WTC11 (cell line): ENCODE measurements at regions not wholly inside any gene's neighbourhood (a gene's known extent, or its start where the extent isn't known, plus 50 kb on each side); places are given as distances from the start of the nearest gene placed in this dataset.

ENCODE experiments used
- ATAC-seq: fragments of 200-7000 bp; cut with Tn5 transposase; 2 replicates; pipeline ENCODE4 v1.10.0; 2021; ENCODE audit warnings: mild to moderate bottlenecking, moderate library complexity
- CTCF ChIA-PET: fragments of 300-600 bp; sonication (Branson Sonifier 250); formaldehyde crosslinking; loops from one replicate; lab custom pipeline; 2021; ENCODE audit warnings: antibody characterized with exemption; lab: Charles Lee
- POLR2A ChIA-PET: fragments of 350-600 bp; sonication (Branson Sonifier 250); formaldehyde crosslinking; loops from one replicate; lab custom pipeline; 2021; ENCODE audit warnings: antibody characterized with exemption; lab: Charles Lee
- DNase-seq: peaks from one replicate; pipeline ENCODE4 v3.0.0; 2021; ENCODE audit warnings: low spot score
- H3K27ac Mint-ChIP-seq: 2 replicates; pipeline ENCODE4 v1.8.0; 2021; ENCODE audit warnings: mixed read lengths
- H3K27me3 Mint-ChIP-seq: 2 replicates; pipeline ENCODE4 v1.8.0; 2021; ENCODE audit warnings: low read depth, mild to moderate bottlenecking, moderate library complexity, mixed read lengths
- H3K36me3 Mint-ChIP-seq: 2 replicates; pipeline ENCODE4 v1.8.0; 2021; ENCODE audit warnings: mixed read lengths
- H3K4me1 Mint-ChIP-seq: 2 replicates; pipeline ENCODE4 v1.8.0; 2022; ENCODE audit warnings: mixed read lengths
- H3K4me3 Mint-ChIP-seq: 2 replicates; pipeline ENCODE4 v1.8.0; 2021; ENCODE audit warnings: mild to moderate bottlenecking, moderate library complexity, mixed read lengths
- H3K9me3 Mint-ChIP-seq: 2 replicates; pipeline ENCODE4 v1.8.0; 2021; ENCODE audit warnings: mixed read lengths
- ESRRA ChIP-seq: sonication (generic); formaldehyde crosslinking; IDR thresholded peaks from 2 replicates; pipeline ENCODE4 v1.8.1; 2022; ENCODE audit warnings: mild to moderate bottlenecking, missing genetic modification reagents, borderline replicate concordance
- ETV6 ChIP-seq: sonication (generic); formaldehyde crosslinking; IDR thresholded peaks from 2 replicates; pipeline ENCODE4 v1.8.1; 2022; ENCODE audit warnings: mild to moderate bottlenecking, missing genetic modification reagents
- FOXJ3 ChIP-seq: sonication (generic); formaldehyde crosslinking; IDR thresholded peaks from 2 replicates; pipeline ENCODE4 v1.9.0; 2021; ENCODE audit warnings: missing genetic modification reagents, mild to moderate bottlenecking, borderline replicate concordance
- GRHL2 ChIP-seq: fragments of 250-450 bp; sonication (Bioruptor Pico); IDR thresholded peaks from 2 replicates; pipeline ENCODE4 v1.8.0; 2022; ENCODE audit warnings: mild to moderate bottlenecking, moderate library complexity; ENCODE audit not compliant: insufficient replicate concordance, severe bottlenecking
- GTF2I ChIP-seq: fragments of 250-450 bp; sonication (Bioruptor Pico); conservative IDR thresholded peaks from 2 replicates; pipeline ENCODE4 v1.4.0; 2021; ENCODE audit warnings: mild to moderate bottlenecking
- IRF2 ChIP-seq: sonication (generic); formaldehyde crosslinking; IDR thresholded peaks from 2 replicates; pipeline ENCODE4 v1.8.0; 2022; ENCODE audit warnings: low read depth, missing genetic modification reagents, borderline replicate concordance
- KAT7 ChIP-seq: sonication (generic); formaldehyde crosslinking; IDR thresholded peaks from 2 replicates; pipeline ENCODE4 v1.8.1; 2023; ENCODE audit warnings: missing genetic modification reagents, mild to moderate bottlenecking, borderline replicate concordance
- MXD4 ChIP-seq: fragments of 250-450 bp; sonication (Bioruptor Pico); IDR thresholded peaks from 2 replicates; pipeline ENCODE4 v1.8.0; 2021; ENCODE audit warnings: mild to moderate bottlenecking, moderate library complexity, borderline replicate concordance
- NFATC4 ChIP-seq: fragments of 250-450 bp; sonication (Bioruptor Pico); IDR thresholded peaks from 2 replicates; pipeline ENCODE4 v1.9.0; 2021; ENCODE audit warnings: mild to moderate bottlenecking
- NFE2L1 ChIP-seq: sonication (generic); formaldehyde crosslinking; IDR thresholded peaks from 2 replicates; pipeline ENCODE4 v1.8.1; 2023; ENCODE audit warnings: missing genetic modification reagents
- NR3C1 ChIP-seq: sonication (generic); formaldehyde crosslinking; conservative IDR thresholded peaks from 2 replicates; pipeline ENCODE4 v1.8.1; 2023; ENCODE audit warnings: low read depth, mild to moderate bottlenecking, missing genetic modification reagents
- SMAD3 ChIP-seq: sonication (generic); formaldehyde crosslinking; IDR thresholded peaks from 2 replicates; pipeline ENCODE4 v1.8.0; 2022; ENCODE audit warnings: missing genetic modification reagents, mild to moderate bottlenecking, borderline replicate concordance
- SOX15 ChIP-seq: fragments of 250-450 bp; sonication (Bioruptor Pico); IDR thresholded peaks from 2 replicates; pipeline ENCODE4 v1.9.0; 2021; ENCODE audit warnings: mild to moderate bottlenecking
- SP1 ChIP-seq: sonication (generic); formaldehyde crosslinking; conservative IDR thresholded peaks from 2 replicates; pipeline ENCODE4 v1.8.1; 2022; ENCODE audit warnings: missing genetic modification reagents
- TF ChIP-seq, protein P1 (sequence below): fragments of 200-600 bp; IDR thresholded peaks from 2 replicates; pipeline ENCODE4 v1.8.0; 2022; ENCODE audit warnings: antibody characterized with exemption
- TF ChIP-seq, protein P2 (sequence below): sonication (generic); formaldehyde crosslinking; IDR thresholded peaks from 2 replicates; pipeline ENCODE4 v1.8.0; 2022; ENCODE audit warnings: mild to moderate bottlenecking, missing genetic modification reagents
- TF ChIP-seq, protein P3 (sequence below): sonication (generic); formaldehyde crosslinking; IDR thresholded peaks from 2 replicates; pipeline ENCODE4 v1.8.1; 2023; ENCODE audit warnings: mild to moderate bottlenecking, moderate library complexity, missing genetic modification reagents
- TF ChIP-seq, protein P4 (sequence below): fragments of 250-450 bp; sonication (Bioruptor Pico); IDR thresholded peaks from 2 replicates; pipeline ENCODE4 v1.9.0; 2021; ENCODE audit warnings: mild to moderate bottlenecking
- TF ChIP-seq, protein P5 (sequence below): sonication (generic); formaldehyde crosslinking; IDR thresholded peaks from 2 replicates; pipeline ENCODE4 v1.8.0; 2022; ENCODE audit warnings: mild to moderate bottlenecking, missing genetic modification reagents

DNA sequence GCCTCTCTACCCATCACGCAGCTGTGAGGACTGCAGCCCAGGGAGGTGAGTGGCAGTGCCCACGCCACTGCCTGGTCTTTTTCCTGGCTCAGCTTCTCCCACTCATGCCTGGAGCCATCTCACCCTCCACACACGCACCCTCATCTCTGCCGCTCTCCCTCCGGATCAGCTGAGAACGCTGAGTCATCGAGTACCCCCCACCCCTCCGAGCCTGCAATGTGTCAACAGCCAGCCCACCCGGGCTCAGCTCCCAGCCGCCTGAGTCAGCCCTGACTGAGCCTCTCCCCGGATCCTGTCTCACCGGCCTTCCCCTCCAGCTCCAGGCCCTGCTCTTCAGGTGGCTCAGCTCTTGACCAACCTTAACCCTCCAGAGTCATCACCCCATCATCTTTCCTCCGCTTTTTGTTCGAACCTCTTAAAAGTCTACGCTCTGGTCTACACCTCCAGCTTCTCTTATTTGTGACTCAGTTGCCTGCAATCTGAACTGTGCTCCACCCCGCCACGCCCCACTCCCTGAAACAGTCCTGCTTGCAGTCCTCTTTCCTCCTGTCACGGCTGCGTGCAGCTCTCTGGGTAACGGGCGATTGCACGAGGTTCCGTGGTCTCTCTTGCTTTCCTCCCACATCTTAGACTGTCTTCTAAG, 94.4 kb upstream of the ASAP2 start:
- CTCF ChIA-PET: interaction anchor here (1.0 to 4.7 kb wide), 6 partner anchors 12 to 231 kb away, joined by 3 to 50 read pairs (median 28); no protein-coding TSS in a partner anchor
- H3K27ac Mint-ChIP-seq: no peak overlapping the region
- no peak for ATAC-seq

DNA sequence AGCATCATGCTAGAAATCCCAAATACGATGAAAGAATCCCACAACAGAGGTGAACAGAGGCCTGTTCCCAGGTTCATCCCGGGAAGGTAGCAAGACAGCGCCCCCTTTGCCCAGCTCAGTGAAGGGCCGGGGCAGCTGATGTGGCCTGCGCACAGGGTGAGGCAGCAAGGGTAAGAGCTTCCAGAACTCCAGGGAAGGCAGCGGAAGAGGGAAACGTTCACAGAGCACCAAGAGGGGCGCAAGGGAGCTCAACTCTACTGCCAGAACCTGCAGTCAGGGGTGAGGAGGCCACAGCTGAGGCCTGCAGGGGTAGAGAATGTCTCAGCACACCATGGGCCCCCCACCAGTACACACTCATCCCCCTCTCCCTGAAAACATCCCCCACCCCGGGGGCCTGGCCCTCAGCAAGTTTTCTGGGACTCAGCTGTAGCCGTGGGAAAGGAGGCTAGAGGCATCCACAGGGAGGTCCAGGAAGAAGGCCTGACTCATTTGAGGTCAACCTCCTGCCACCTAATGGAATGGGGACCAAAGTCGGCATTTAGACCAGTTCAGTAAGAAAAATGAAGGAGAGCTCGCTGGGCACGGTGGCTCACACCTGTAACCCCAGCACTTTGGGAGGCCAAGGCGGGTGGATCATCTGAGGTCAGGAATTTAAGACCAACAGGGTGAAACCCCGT, 95.6 kb upstream of the ASAP2 start:
- ATAC-seq (peak; percentile 96), DNase-seq (peak; percentile 89)
- Mint-ChIP-seq H3K4me3 (no peak overlapping the region), H3K27me3 (no peaks in the 10 kb centered on the region), H3K27ac (peak overlapping the region; percentile 64; the same call in 1 of the 2 replicates), H3K4me1 (peaks cover 30% of the 10 kb centered on the region), H3K36me3 (no peaks in the 10 kb centered on the region), H3K9me3 (no peaks in the 10 kb centered on the region)
- ChIA-PET POLR2A (no interaction called here), CTCF (interaction anchor here (0.6 to 4.7 kb wide), 50 partner anchors 8 to 363 kb away, joined by 3 to 50 read pairs (median 4); partner anchors contain the start of genes IAH1 and MBOAT2)
- TF ChIP-seq ESRRA (CRISPR knock-in tag) (no peak), SP1 (CRISPR knock-in tag) (0 out of 2 replicates have a peak, but pooled peaks have one; percentile 15)
- TF ChIP-seq, protein P1, sequence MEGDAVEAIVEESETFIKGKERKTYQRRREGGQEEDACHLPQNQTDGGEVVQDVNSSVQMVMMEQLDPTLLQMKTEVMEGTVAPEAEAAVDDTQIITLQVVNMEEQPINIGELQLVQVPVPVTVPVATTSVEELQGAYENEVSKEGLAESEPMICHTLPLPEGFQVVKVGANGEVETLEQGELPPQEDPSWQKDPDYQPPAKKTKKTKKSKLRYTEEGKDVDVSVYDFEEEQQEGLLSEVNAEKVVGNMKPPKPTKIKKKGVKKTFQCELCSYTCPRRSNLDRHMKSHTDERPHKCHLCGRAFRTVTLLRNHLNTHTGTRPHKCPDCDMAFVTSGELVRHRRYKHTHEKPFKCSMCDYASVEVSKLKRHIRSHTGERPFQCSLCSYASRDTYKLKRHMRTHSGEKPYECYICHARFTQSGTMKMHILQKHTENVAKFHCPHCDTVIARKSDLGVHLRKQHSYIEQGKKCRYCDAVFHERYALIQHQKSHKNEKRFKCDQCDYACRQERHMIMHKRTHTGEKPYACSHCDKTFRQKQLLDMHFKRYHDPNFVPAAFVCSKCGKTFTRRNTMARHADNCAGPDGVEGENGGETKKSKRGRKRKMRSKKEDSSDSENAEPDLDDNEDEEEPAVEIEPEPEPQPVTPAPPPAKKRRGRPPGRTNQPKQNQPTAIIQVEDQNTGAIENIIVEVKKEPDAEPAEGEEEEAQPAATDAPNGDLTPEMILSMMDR: peak; percentile 63
- TF ChIP-seq, protein P2, sequence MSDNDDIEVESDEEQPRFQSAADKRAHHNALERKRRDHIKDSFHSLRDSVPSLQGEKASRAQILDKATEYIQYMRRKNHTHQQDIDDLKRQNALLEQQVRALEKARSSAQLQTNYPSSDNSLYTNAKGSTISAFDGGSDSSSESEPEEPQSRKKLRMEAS: peak; percentile 44; the same call in 1 of the 2 replicates
- TF ChIP-seq, protein P3, sequence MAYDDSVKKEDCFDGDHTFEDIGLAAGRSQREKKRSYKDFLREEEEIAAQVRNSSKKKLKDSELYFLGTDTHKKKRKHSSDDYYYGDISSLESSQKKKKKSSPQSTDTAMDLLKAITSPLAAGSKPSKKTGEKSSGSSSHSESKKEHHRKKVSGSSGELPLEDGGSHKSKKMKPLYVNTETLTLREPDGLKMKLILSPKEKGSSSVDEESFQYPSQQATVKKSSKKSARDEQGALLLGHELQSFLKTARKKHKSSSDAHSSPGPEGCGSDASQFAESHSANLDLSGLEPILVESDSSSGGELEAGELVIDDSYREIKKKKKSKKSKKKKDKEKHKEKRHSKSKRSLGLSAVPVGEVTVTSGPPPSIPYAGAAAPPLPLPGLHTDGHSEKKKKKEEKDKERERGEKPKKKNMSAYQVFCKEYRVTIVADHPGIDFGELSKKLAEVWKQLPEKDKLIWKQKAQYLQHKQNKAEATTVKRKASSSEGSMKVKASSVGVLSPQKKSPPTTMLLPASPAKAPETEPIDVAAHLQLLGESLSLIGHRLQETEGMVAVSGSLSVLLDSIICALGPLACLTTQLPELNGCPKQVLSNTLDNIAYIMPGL: 0 out of 2 replicates have a peak, but pooled peaks have one; percentile 38

More for the DNA sequence above, 94.4 kb upstream of the ASAP2 start:
- no peak for DNase-seq
- Mint-ChIP-seq H3K36me3 (no peaks in the 10 kb centered on the region), H3K27me3 (no peaks in the 10 kb centered on the region), H3K9me3 (no peaks in the 10 kb centered on the region), H3K4me3 (no peak overlapping the region), H3K4me1 (peaks cover 19% of the 10 kb centered on the region)
- POLR2A ChIA-PET: no interaction called here
- TF ChIP-seq NFE2L1: peak; percentile 79
- no peak for TF ChIP-seq GTF2I (CRISPR knock-in tag)
- TF ChIP-seq FOXJ3: no peak

DNA sequence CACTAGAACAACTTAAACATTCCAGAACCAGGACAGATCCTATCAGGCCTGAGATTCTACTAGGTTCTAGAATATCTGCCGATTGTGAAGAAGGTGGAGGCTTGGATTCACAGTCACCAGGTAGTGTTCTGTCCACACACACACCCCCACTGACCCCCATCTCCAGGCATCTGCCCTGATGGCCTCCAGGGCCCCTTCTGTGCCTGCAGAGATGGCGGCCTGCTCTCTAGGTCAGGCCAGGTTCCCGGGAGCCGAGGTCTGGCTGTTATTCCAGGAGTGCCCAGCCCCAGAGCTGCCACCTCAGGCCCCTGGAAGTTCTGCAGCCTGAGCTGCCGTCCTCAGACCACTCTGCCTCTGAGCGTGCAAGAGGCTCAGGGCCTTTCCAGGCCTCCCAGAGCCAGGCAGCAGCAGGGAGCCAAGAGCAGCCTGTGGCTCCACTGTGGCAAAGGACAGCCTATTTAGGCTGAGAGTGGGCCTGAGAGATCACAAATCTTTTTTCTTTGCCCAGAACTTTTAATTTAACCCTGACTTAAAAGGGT, 96.2 kb upstream of the ASAP2 start:
- no peaks in the 10 kb centered on the region for H3K9me3 Mint-ChIP-seq
- H3K27ac Mint-ChIP-seq: 0 out of 2 replicates have a peak overlapping the region, but pooled peaks have one; percentile 64
- ATAC-seq (peak; percentile 51), DNase-seq (no peak)
- no peaks in the 10 kb centered on the region for H3K36me3 Mint-ChIP-seq
- POLR2A ChIA-PET: no interaction called here
- CTCF ChIA-PET: interaction anchor here (0.7 to 4.7 kb wide), 38 partner anchors 9 to 364 kb away, joined by 3 to 50 read pairs (median 5); partner anchors contain the start of genes IAH1 and MBOAT2
- TF ChIP-seq GRHL2 (CRISPR knock-in tag) (no peak), SOX15 (CRISPR knock-in tag) (no peak), NR3C1 (CRISPR knock-in tag) (no peak), IRF2 (no peak), ETV6 (no peak), KAT7 (no peak), NFE2L1 (no peak), NFATC4 (CRISPR knock-in tag) (no peak), MXD4 (no peak), SMAD3 (CRISPR knock-in tag) (no peak)
- TF ChIP-seq, protein P4, sequence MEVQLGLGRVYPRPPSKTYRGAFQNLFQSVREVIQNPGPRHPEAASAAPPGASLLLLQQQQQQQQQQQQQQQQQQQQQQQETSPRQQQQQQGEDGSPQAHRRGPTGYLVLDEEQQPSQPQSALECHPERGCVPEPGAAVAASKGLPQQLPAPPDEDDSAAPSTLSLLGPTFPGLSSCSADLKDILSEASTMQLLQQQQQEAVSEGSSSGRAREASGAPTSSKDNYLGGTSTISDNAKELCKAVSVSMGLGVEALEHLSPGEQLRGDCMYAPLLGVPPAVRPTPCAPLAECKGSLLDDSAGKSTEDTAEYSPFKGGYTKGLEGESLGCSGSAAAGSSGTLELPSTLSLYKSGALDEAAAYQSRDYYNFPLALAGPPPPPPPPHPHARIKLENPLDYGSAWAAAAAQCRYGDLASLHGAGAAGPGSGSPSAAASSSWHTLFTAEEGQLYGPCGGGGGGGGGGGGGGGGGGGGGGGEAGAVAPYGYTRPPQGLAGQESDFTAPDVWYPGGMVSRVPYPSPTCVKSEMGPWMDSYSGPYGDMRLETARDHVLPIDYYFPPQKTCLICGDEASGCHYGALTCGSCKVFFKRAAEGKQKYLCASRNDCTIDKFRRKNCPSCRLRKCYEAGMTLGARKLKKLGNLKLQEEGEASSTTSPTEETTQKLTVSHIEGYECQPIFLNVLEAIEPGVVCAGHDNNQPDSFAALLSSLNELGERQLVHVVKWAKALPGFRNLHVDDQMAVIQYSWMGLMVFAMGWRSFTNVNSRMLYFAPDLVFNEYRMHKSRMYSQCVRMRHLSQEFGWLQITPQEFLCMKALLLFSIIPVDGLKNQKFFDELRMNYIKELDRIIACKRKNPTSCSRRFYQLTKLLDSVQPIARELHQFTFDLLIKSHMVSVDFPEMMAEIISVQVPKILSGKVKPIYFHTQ: no peak
- TF ChIP-seq, protein P2: no peak
- TF ChIP-seq, protein P5, sequence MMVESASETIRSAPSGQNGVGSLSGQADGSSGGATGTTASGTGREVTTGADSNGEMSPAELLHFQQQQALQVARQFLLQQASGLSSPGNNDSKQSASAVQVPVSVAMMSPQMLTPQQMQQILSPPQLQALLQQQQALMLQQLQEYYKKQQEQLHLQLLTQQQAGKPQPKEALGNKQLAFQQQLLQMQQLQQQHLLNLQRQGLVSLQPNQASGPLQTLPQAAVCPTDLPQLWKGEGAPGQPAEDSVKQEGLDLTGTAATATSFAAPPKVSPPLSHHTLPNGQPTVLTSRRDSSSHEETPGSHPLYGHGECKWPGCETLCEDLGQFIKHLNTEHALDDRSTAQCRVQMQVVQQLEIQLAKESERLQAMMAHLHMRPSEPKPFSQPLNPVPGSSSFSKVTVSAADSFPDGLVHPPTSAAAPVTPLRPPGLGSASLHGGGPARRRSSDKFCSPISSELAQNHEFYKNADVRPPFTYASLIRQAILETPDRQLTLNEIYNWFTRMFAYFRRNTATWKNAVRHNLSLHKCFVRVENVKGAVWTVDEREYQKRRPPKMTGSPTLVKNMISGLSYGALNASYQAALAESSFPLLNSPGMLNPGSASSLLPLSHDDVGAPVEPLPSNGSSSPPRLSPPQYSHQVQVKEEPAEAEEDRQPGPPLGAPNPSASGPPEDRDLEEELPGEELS (CRISPR knock-in tag): no peak
- H3K4me1 Mint-ChIP-seq: peaks cover 36% of the 10 kb centered on the region
- no peak overlapping the region for H3K4me3 Mint-ChIP-seq
- H3K27me3 Mint-ChIP-seq: peaks cover 4% of the 10 kb centered on the region; the same call in 1 of the 2 replicates
